ENCODE measurements at regions not wholly inside any gene's neighbourhood (a gene's known extent, or its start where the extent isn't known, plus 50 kb on each side); places are given as distances from the start of the nearest gene placed in this dataset.

- no peak overlapping the region for H3K4me3 ChIP-seq
- H3K36me3 ChIP-seq, result no peaks in the 10 kb centered on the region
- no peaks in the 10 kb centered on the region for H3K27me3 ChIP-seq (replicated peaks; ENCODE audit: insufficient read depth)
- ATAC-seq (ENCODE audit: insufficient number of reproducible peaks, low FRiP score, low read depth) (no peak), DNase-seq (ENCODE audit: low spot score) (no peak)
- peaks cover 3% of the 10 kb centered on the region for H3K9me3 ChIP-seq
- TF ChIP-seq CTCF (IDR thresholded peaks at IDR 0.05), result no peak
- H3K27ac ChIP-seq, result no peak overlapping the region
- no peaks in the 10 kb centered on the region for H3K4me1 ChIP-seq (ENCODE audit: control insufficient read depth in 1 of 2, low read depth in 2 of 2)
These were observed 732.7 kb downstream of the SEMA5A start for GRCh38 chr5:8813180-8813579.

- Histone ChIP-seq H3K27me3 (replicated peaks; ENCODE audit: insufficient read depth) (no peaks in the 10 kb centered on the region), H3K27ac (no peak overlapping the region), H3K4me1 (ENCODE audit: control insufficient read depth in 1 of 2, low read depth in 2 of 2) (no peaks in the 10 kb centered on the region), H3K36me3 (no peaks in the 10 kb centered on the region), H3K4me3 (no peak overlapping the region), H3K9me3 (peaks cover 3% of the 10 kb centered on the region)
- ATAC-seq (ENCODE audit: insufficient number of reproducible peaks, low FRiP score, low read depth) (no peak), DNase-seq (ENCODE audit: low spot score) (no peak)
- TF ChIP-seq CTCF (IDR thresholded peaks at IDR 0.05), result no peak
These were observed 731.8 kb downstream of the SEMA5A start for GRCh38 chr5:8814105-8814504.

GRCh38 chr5:8824371-8824770 is 721.5 kb downstream of the SEMA5A start:
- Histone ChIP-seq H3K27ac (no peak overlapping the region), H3K9me3 (no peaks in the 10 kb centered on the region), H3K4me3 (no peak overlapping the region), H3K36me3 (no peaks in the 10 kb centered on the region), H3K4me1 (ENCODE audit: control insufficient read depth in 1 of 2, low read depth in 2 of 2) (peaks cover 0 to 5% of the 10 kb centered on the region in 2 donors), H3K27me3 (replicated peaks; ENCODE audit: insufficient read depth) (no peaks in the 10 kb centered on the region)
- no peak for TF ChIP-seq CTCF (IDR thresholded peaks at IDR 0.05)
- no peak for ATAC-seq (ENCODE audit: insufficient number of reproducible peaks, low FRiP score, low read depth)
- DNase-seq (ENCODE audit: low spot score), result no peak

GRCh38 chr5:8825139-8825757 is 720.6 kb downstream of the SEMA5A start:
- DNase-seq (ENCODE audit: low spot score), result no peak
- no peak for TF ChIP-seq CTCF (IDR thresholded peaks at IDR 0.05)
- Histone ChIP-seq H3K9me3 (no peaks in the 10 kb centered on the region), H3K27me3 (replicated peaks; ENCODE audit: insufficient read depth) (no peaks in the 10 kb centered on the region), H3K4me1 (ENCODE audit: control insufficient read depth in 1 of 2, low read depth in 2 of 2) (peaks cover 0 to 5% of the 10 kb centered on the region in 2 donors), H3K36me3 (no peaks in the 10 kb centered on the region), H3K4me3 (no peak overlapping the region), H3K27ac (no peak overlapping the region)
- ATAC-seq (ENCODE audit: insufficient number of reproducible peaks, low FRiP score, low read depth), result no peak

- Histone ChIP-seq H3K36me3 (no peaks in the 10 kb centered on the region), H3K4me3 (no peak overlapping the region), H3K27ac (no peak overlapping the region), H3K4me1 (ENCODE audit: control insufficient read depth in 1 of 2, low read depth in 2 of 2) (peaks cover 0 to 5% of the 10 kb centered on the region in 2 donors), H3K27me3 (replicated peaks; ENCODE audit: insufficient read depth) (no peaks in the 10 kb centered on the region), H3K9me3 (no peaks in the 10 kb centered on the region)
- DNase-seq (ENCODE audit: low spot score), result no peak
- TF ChIP-seq CTCF (IDR thresholded peaks at IDR 0.05), result no peak
- ATAC-seq (ENCODE audit: insufficient number of reproducible peaks, low FRiP score, low read depth), result no peak
These were observed 719.4 kb downstream of the SEMA5A start for GRCh38 chr5:8826508-8826907.

Measured in thoracic aorta (tissue), 2 donors.